ENCODE measurements at regions not wholly inside any gene's neighbourhood (a gene's known extent, or its start where the extent isn't known, plus 50 kb on each side); places are given as distances from the start of the nearest gene placed in this dataset.

DNA sequence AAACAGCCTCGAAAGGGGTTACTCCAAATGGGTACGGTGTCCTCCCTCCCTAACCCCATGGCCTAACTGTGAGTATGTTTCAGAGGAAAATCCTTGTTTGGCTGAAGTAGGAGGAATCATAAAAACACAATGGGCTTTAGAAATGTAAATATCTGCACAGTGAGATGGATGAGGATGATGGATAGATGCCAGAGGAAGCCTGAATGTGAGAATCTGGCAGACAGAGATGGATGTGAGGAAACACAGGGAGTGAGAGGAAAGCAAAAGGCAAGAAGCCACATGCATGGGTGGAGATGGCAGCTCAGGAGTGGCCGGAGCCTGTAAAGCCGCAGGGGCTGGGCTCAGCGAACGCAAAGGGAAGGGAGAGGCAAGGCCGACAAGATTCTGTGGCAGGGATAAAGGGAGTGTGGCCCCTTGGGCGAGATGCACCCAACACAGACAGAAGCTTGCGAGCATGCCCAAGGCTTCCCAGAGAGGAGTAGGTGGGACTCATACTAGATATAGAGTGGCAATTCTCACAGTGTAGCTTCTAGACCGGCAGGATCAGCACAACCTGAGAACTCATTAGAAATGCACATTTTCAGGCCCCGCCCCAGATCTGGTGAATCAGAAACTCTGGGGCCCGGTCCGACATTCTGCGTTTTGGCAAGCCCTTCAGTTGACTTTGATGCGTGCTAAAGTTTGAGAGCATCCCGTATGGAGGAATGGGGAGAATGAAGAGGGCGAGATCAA lies 237.3 kb upstream of the CADM1 start:
- H3K27ac Mint-ChIP-seq = no peak overlapping the region
- H3K36me3 ChIP-seq = no peaks in the 10 kb centered on the region
- H3K4me2 ChIP-seq = no peak overlapping the region
- H4K20me1 ChIP-seq (ENCODE audit: low read depth) = no peaks in the 10 kb centered on the region
- no peaks in the 10 kb centered on the region for H3K36me3 Mint-ChIP-seq
- peaks cover 35% of the 10 kb centered on the region for H3K27me3 Mint-ChIP-seq (ENCODE audit: insufficient read depth, low read depth)
- H3K27me3 ChIP-seq = no peaks in the 10 kb centered on the region
- H3K4me1 ChIP-seq = peaks cover 32% of the 10 kb centered on the region
- H3K4me3 ChIP-seq = no peak overlapping the region
- no peak overlapping the region for H3K9ac ChIP-seq
- no peaks in the 10 kb centered on the region for H3K9me3 ChIP-seq (ENCODE audit: low read depth)
- no peak overlapping the region for H2AFZ ChIP-seq (replicated peaks)
- peaks cover 5% of the 10 kb centered on the region for H3K9me3 Mint-ChIP-seq
- H3K4me3 Mint-ChIP-seq = no peak overlapping the region
- H3F3A ChIP-seq (ENCODE audit: low read depth) = peaks cover 3% of the 10 kb centered on the region
- DNase-seq (ENCODE audit: low spot score) = no peak
- H3K79me2 ChIP-seq (ENCODE audit: low read depth) = no peaks in the 10 kb centered on the region
- no peak for TF ChIP-seq EZH2phosphoT487 (IDR thresholded peaks at IDR 0.05)
- no peak for TF ChIP-seq EZH2 (IDR thresholded peaks at IDR 0.05)
- TF ChIP-seq, protein P1, sequence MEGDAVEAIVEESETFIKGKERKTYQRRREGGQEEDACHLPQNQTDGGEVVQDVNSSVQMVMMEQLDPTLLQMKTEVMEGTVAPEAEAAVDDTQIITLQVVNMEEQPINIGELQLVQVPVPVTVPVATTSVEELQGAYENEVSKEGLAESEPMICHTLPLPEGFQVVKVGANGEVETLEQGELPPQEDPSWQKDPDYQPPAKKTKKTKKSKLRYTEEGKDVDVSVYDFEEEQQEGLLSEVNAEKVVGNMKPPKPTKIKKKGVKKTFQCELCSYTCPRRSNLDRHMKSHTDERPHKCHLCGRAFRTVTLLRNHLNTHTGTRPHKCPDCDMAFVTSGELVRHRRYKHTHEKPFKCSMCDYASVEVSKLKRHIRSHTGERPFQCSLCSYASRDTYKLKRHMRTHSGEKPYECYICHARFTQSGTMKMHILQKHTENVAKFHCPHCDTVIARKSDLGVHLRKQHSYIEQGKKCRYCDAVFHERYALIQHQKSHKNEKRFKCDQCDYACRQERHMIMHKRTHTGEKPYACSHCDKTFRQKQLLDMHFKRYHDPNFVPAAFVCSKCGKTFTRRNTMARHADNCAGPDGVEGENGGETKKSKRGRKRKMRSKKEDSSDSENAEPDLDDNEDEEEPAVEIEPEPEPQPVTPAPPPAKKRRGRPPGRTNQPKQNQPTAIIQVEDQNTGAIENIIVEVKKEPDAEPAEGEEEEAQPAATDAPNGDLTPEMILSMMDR (IDR thresholded peaks at IDR 0.05) = no peak
- H3K4me1 Mint-ChIP-seq = peaks cover 46% of the 10 kb centered on the region
- no peak overlapping the region for H3K27ac ChIP-seq

DNA sequence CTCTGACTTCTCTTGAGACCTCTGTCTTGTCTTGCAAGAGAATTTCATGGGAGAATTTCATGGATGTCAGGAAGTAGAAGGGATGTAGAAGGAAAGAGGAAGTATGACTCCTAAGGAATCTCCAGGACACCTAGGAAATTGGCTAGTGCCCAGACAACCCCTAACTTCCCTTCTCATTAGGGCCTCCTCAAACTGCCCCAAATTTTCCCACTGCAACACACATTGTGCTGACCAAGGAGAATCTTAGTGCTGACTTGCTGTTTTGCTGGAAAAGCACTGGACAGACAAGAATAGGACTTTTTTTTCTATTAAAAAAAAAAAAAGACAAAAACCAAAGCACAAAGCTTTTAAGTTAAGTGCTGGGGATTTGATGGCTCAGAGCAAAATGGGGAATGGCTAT lies 236.1 kb upstream of the CADM1 start:
- Histone ChIP-seq H3K4me2 (no peak overlapping the region), H2AFZ (replicated peaks) (no peak overlapping the region), H3K79me2 (ENCODE audit: low read depth) (no peaks in the 10 kb centered on the region), H4K20me1 (ENCODE audit: low read depth) (no peaks in the 10 kb centered on the region), H3K9ac (no peak overlapping the region), H3K36me3 (no peaks in the 10 kb centered on the region), H3K27ac (no peak overlapping the region), H3K27me3 (no peaks in the 10 kb centered on the region), H3K9me3 (ENCODE audit: low read depth) (no peaks in the 10 kb centered on the region), H3K4me1 (peaks cover 25% of the 10 kb centered on the region), H3F3A (ENCODE audit: low read depth) (peaks cover 1% of the 10 kb centered on the region), H3K4me3 (no peak overlapping the region)
- DNase-seq (ENCODE audit: low spot score) = no peak
- H3K36me3 Mint-ChIP-seq = no peaks in the 10 kb centered on the region
- H3K27me3 Mint-ChIP-seq (ENCODE audit: insufficient read depth, low read depth) = peaks cover 29% of the 10 kb centered on the region
- H3K4me3 Mint-ChIP-seq = no peak overlapping the region
- peaks cover 5% of the 10 kb centered on the region for H3K9me3 Mint-ChIP-seq
- no peak overlapping the region for H3K27ac Mint-ChIP-seq
- TF ChIP-seq EZH2 (IDR thresholded peaks at IDR 0.05) (no peak), EZH2phosphoT487 (IDR thresholded peaks at IDR 0.05) (no peak)
- TF ChIP-seq, protein P1 (IDR thresholded peaks at IDR 0.05) = no peak
- H3K4me1 Mint-ChIP-seq = peaks cover 36% of the 10 kb centered on the region

DNA sequence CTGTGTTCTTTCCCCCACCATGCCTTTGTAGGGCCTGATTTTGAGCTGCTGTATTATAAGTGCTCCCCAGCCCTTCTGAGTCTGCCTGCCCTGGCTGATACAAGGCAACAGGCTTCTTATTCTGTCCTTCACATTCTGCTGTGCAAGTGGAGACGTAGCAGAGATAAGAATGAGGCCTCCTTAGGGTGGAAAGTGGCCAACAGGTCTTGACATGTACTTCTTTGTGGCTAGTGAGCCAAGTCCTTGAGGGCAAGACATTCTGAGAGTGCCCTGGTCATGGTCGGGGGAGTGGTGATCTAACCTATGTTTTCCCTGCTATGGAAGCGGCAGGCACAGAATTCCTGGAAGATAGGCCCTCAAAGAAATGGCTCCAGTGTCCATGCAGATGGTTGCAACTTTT lies 235.7 kb upstream of the CADM1 start:
- TF ChIP-seq EZH2 (IDR thresholded peaks at IDR 0.05) (no peak), EZH2phosphoT487 (IDR thresholded peaks at IDR 0.05) (no peak)
- TF ChIP-seq, protein P1 (IDR thresholded peaks at IDR 0.05) = no peak
- no peak overlapping the region for H3K9ac ChIP-seq
- no peak overlapping the region for H3K4me2 ChIP-seq
- no peaks in the 10 kb centered on the region for H3K79me2 ChIP-seq (ENCODE audit: low read depth)
- no peaks in the 10 kb centered on the region for H3K9me3 ChIP-seq (ENCODE audit: low read depth)
- Mint-ChIP-seq H3K4me3 (peak overlapping the region; percentile 18), H3K9me3 (peaks cover 5% of the 10 kb centered on the region), H3K4me1 (peaks cover 32% of the 10 kb centered on the region), H3K27ac (peak overlapping the region; percentile 37), H3K27me3 (ENCODE audit: insufficient read depth, low read depth) (peaks cover 29% of the 10 kb centered on the region), H3K36me3 (no peaks in the 10 kb centered on the region)
- H4K20me1 ChIP-seq (ENCODE audit: low read depth) = no peaks in the 10 kb centered on the region
- H3K27ac ChIP-seq = no peak overlapping the region
- no peak overlapping the region for H2AFZ ChIP-seq (replicated peaks)
- H3K4me3 ChIP-seq = no peak overlapping the region
- no peak for DNase-seq (ENCODE audit: low spot score)
- H3F3A ChIP-seq (ENCODE audit: low read depth) = no peaks in the 10 kb centered on the region
- peaks cover 20% of the 10 kb centered on the region for H3K4me1 ChIP-seq
- no peaks in the 10 kb centered on the region for H3K36me3 ChIP-seq
- H3K27me3 ChIP-seq = no peaks in the 10 kb centered on the region
